K562 (cell line): ENCODE measurements at regions not wholly inside any gene's neighbourhood (a gene's known extent, or its start where the extent isn't known, plus 50 kb on each side); places are given as distances from the start of the nearest gene placed in this dataset.

Experiments used
- FOS ChIP-seq: IDR thresholded peaks from 3 replicates; pipeline ENCODE4 v1.6.1; 2011; ENCODE audit not compliant: insufficient read length; ENCODE audit errors: extremely low read depth
- POLR2A ChIP-seq: fragments of 450-650 bp; conservative IDR thresholded peaks from 2 replicates; pipeline ENCODE4 v1.6.1; 2016
- RAD21 ChIP-seq, 2 experiments: fragments of 250-450 bp in 1 of 2; fragments of 450-650 bp in 1 of 2; sonication (Bioruptor Pico) in 1 of 2; formaldehyde crosslinking in 1 of 2; IDR thresholded peaks in 1 of 2; conservative IDR thresholded peaks in 1 of 2; 2 replicates each; pipeline versions ENCODE4 v1.4.0 to v1.8.0; 2020 to 2022; ENCODE audit warnings: mild to moderate bottlenecking in 2 of 2, moderate library complexity in 1 of 2
- SMARCB1 ChIP-seq: IDR thresholded peaks from 2 replicates; pipeline ENCODE4 v1.6.1; 2011; ENCODE audit warnings: improper control_type of control experiment, low read depth; ENCODE audit not compliant: insufficient read length
- TF ChIP-seq, protein P1 (sequence below), 3 experiments: IDR thresholded peaks in 2 of 3; conservative IDR thresholded peaks in 1 of 3; 2 replicates each; pipeline ENCODE4 v1.5.1; 2011 to 2012; ENCODE audit warnings: low read length in 3 of 3, mild to moderate bottlenecking in 3 of 3, control low read depth in 2 of 3, improper control_type of control experiment in 1 of 3, inconsistent platforms in 1 of 3, low read depth in 1 of 3, mixed read lengths in 1 of 3, moderate library complexity in 1 of 3; ENCODE audit not compliant: insufficient read depth in 2 of 3

DNA sequence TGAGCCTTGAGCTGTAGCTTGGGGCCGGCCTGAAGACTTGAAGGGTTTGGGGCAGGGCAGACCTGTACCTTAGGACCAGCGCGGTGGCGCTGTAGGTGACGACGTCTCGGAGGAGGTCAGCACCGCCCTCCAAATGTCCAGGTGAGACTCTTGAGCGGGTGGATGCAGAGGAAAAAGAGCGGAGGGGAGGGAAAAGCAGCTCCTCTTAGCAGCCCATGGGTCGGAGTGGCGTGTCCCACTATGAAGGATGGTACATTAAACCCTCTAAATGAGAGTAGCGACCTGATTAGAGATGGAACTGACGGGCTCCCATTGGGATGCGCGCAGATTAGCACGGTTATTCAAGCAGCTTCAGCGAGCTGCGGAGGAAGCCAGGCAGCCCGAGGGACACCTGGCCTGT lies 77.0 kb upstream of the MAP1LC3B2 start:
- TF ChIP-seq POLR2A (no peak), SMARCB1 (no peak), RAD21 (CRISPR knock-in tag; conservative IDR thresholded peaks at IDR 0.05 in 1 of 2, IDR thresholded peaks at IDR 0.05 in 1 of 2) (no peak), FOS (no peak)
- TF ChIP-seq, protein P1, sequence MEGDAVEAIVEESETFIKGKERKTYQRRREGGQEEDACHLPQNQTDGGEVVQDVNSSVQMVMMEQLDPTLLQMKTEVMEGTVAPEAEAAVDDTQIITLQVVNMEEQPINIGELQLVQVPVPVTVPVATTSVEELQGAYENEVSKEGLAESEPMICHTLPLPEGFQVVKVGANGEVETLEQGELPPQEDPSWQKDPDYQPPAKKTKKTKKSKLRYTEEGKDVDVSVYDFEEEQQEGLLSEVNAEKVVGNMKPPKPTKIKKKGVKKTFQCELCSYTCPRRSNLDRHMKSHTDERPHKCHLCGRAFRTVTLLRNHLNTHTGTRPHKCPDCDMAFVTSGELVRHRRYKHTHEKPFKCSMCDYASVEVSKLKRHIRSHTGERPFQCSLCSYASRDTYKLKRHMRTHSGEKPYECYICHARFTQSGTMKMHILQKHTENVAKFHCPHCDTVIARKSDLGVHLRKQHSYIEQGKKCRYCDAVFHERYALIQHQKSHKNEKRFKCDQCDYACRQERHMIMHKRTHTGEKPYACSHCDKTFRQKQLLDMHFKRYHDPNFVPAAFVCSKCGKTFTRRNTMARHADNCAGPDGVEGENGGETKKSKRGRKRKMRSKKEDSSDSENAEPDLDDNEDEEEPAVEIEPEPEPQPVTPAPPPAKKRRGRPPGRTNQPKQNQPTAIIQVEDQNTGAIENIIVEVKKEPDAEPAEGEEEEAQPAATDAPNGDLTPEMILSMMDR (IDR thresholded peaks at IDR 0.05 in 2 of 3, conservative IDR thresholded peaks at IDR 0.05 in 1 of 3; ENCODE audit: insufficient read depth in 2 of 3, low read depth in 1 of 3, low read length in 3 of 3): no peak
